ENCODE measurements at regions not wholly inside any gene's neighbourhood (a gene's known extent, or its start where the extent isn't known, plus 50 kb on each side); places are given as distances from the start of the nearest gene placed in this dataset.

DNA sequence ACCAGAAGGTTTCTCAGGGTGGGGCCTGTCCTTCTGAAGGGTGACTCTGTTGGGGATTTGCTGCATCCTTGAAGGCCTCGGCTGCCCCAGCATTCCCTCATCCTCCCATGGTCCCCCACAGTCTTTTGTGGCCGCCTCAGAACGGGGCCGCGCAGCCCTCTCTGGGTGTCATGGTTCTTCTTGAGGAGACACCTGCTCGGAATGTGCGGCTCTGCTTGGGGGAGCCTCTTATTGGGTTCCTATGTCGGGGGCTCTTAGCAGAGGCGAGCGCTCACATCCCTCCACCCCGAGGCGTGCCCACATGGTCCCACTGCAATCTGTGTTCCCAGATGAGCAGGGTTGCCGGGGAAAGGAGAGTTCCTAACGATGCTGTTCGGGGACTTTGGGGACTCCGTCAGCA lies 1008.4 kb downstream of the BRD1 start:
- TF ChIP-seq, protein P1, sequence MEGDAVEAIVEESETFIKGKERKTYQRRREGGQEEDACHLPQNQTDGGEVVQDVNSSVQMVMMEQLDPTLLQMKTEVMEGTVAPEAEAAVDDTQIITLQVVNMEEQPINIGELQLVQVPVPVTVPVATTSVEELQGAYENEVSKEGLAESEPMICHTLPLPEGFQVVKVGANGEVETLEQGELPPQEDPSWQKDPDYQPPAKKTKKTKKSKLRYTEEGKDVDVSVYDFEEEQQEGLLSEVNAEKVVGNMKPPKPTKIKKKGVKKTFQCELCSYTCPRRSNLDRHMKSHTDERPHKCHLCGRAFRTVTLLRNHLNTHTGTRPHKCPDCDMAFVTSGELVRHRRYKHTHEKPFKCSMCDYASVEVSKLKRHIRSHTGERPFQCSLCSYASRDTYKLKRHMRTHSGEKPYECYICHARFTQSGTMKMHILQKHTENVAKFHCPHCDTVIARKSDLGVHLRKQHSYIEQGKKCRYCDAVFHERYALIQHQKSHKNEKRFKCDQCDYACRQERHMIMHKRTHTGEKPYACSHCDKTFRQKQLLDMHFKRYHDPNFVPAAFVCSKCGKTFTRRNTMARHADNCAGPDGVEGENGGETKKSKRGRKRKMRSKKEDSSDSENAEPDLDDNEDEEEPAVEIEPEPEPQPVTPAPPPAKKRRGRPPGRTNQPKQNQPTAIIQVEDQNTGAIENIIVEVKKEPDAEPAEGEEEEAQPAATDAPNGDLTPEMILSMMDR (IDR thresholded peaks at IDR 0.05 in 2 of 3, conservative IDR thresholded peaks at IDR 0.05 in 1 of 3; ENCODE audit: borderline replicate concordance in 1 of 3, insufficient read depth in 1 of 3, low read depth in 2 of 3, low read length in 2 of 3) = no peak
- TF ChIP-seq SIN3A (IDR thresholded peaks at IDR 0.05; ENCODE audit: low read depth) (no peak), POLR2A (IDR thresholded peaks at IDR 0.05; ENCODE audit: borderline replicate concordance, extremely low read depth, insufficient read depth, insufficient read length) (no peak), FOSL1 (IDR thresholded peaks at IDR 0.05; ENCODE audit: low read depth) (no peak), EZH2 (IDR thresholded peaks at IDR 0.05) (no peak), SP1 (IDR thresholded peaks at IDR 0.05; ENCODE audit: low read depth) (no peak)
- TF ChIP-seq, protein P2, sequence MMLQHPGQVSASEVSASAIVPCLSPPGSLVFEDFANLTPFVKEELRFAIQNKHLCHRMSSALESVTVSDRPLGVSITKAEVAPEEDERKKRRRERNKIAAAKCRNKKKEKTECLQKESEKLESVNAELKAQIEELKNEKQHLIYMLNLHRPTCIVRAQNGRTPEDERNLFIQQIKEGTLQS (IDR thresholded peaks at IDR 0.05) = no peak
